GM21381 (cell line): ENCODE measurements at regions not wholly inside any gene's neighbourhood (a gene's known extent, or its start where the extent isn't known, plus 50 kb on each side); places are given as distances from the start of the nearest gene placed in this dataset.
"Not testable (repeated sequence)": the region's sequence is repeated elsewhere in the genome, so short reads cannot be mapped to it uniquely, and the experiment has no call there.

Experiments
- ATAC-seq: cut with Tn5 transposase; IDR thresholded peaks from one replicate; pipeline ENCODE4 v1.9.1; 2021; ENCODE audit warnings: mild to moderate bottlenecking, moderate library complexity; ENCODE audit not compliant: unreplicated experiment

GRCh38 chr4:83213640-83214039, 71.0 kb downstream of the COQ2 start:
- no peak for ATAC-seq

- peak; percentile 79 for ATAC-seq
Observed at GRCh38 chr4:83212041-83212851, 72.4 kb downstream of the COQ2 start.

- no peak for ATAC-seq
Observed at GRCh38 chr4:83209419-83209818, 75.2 kb downstream of the COQ2 start.

- ATAC-seq: no peak
Observed at GRCh38 chr4:83208371-83209365, 75.9 kb downstream of the COQ2 start.

- ATAC-seq: no peak
Observed at GRCh38 chr4:83207497-83208101, 77.0 kb downstream of the COQ2 start.

- no peak for ATAC-seq
Observed at GRCh38 chr4:83205760-83206159, 78.8 kb downstream of the COQ2 start.

GRCh38 chr4:83204731-83205130, 79.9 kb downstream of the COQ2 start:
- no peak for ATAC-seq

GRCh38 chr4:83201761-83202160, 82.8 kb downstream of the COQ2 start:
- no peak for ATAC-seq

- no peak for ATAC-seq
Observed at GRCh38 chr4:83197555-83198235, 83.2 kb upstream of the PLAC8 start.

- no peak for ATAC-seq
Observed at GRCh38 chr4:83196921-83197320, 82.4 kb upstream of the PLAC8 start.

GRCh38 chr4:83195269-83195668, 80.7 kb upstream of the PLAC8 start:
- ATAC-seq: no peak

- ATAC-seq: not testable (repeated sequence)
Observed at GRCh38 chr4:83194588-83194987, 80.1 kb upstream of the PLAC8 start.

GRCh38 chr4:83192634-83193033, 78.1 kb upstream of the PLAC8 start:
- no peak for ATAC-seq

GRCh38 chr4:83191026-83191425, 76.5 kb upstream of the PLAC8 start:
- ATAC-seq: no peak

- no peak for ATAC-seq
Observed at GRCh38 chr4:83189631-83190136, 75.2 kb upstream of the PLAC8 start.

GRCh38 chr4:83180431-83180968, 66.0 kb upstream of the PLAC8 start:
- peak; percentile 58 for ATAC-seq

GRCh38 chr4:83179205-83179604, 64.7 kb upstream of the PLAC8 start:
- no peak for ATAC-seq

GRCh38 chr4:83178029-83178428, 63.5 kb upstream of the PLAC8 start:
- ATAC-seq: peak; percentile 32

- no peak for ATAC-seq
Observed at GRCh38 chr4:83177182-83177581, 62.7 kb upstream of the PLAC8 start.

GRCh38 chr4:83174844-83175414, 60.4 kb upstream of the PLAC8 start:
- peak; percentile 63 for ATAC-seq
